Liver (tissue), 8 donors: ENCODE measurements at regions not wholly inside any gene's neighbourhood (a gene's known extent, or its start where the extent isn't known, plus 50 kb on each side); places are given as distances from the start of the nearest gene placed in this dataset.

Experiments
- DNase-seq: peaks from one replicate; pipeline ENCODE4 v3.0.0-alpha.2; 2017; ENCODE audit warnings: low spot score
- H3K27ac ChIP-seq, 2 donors: one replicate each; pipeline ENCODE4 v1.7.0; 2013; ENCODE audit warnings: inconsistent platforms in 2 of 2, low read length in 2 of 2, control low read depth in 1 of 2, low read depth in 1 of 2, mild to moderate bottlenecking in 1 of 2
- H3K27me3 ChIP-seq, 4 donors: one replicate each; pipeline versions ENCODE4 v1.6.1 to v1.7.0; 2013; ENCODE audit warnings: low read length in 3 of 4, inconsistent platforms in 1 of 4, mild to moderate bottlenecking in 1 of 4, moderate library complexity in 1 of 4; ENCODE audit not compliant: control insufficient read depth in 4 of 4, insufficient read depth in 4 of 4
- H3K36me3 ChIP-seq, 4 donors: one replicate each; pipeline versions ENCODE4 v1.6.1 to v1.7.0; 2013; ENCODE audit warnings: low read length in 3 of 4, mild to moderate bottlenecking in 3 of 4, low read depth in 1 of 4, moderate library complexity in 1 of 4; ENCODE audit not compliant: control insufficient read depth in 4 of 4, insufficient read depth in 3 of 4
- H3K4me1 ChIP-seq, 4 donors: one replicate each; pipeline versions ENCODE4 v1.6.1 to v1.7.0; 2013; ENCODE audit warnings: low read length in 3 of 4, mild to moderate bottlenecking in 3 of 4, moderate library complexity in 1 of 4; ENCODE audit not compliant: control insufficient read depth in 4 of 4, insufficient read depth in 4 of 4
- H3K4me3 ChIP-seq, 3 donors: one replicate each; pipeline versions ENCODE4 v1.6.1 to v1.7.0; 2013; ENCODE audit warnings: low read length in 3 of 3, control low read depth in 1 of 3, low read depth in 1 of 3, mild to moderate bottlenecking in 1 of 3
- H3K9ac ChIP-seq, 2 donors: one replicate each; pipeline ENCODE4 v1.7.0; 2013; ENCODE audit warnings: low read length in 2 of 2, mild to moderate bottlenecking in 2 of 2, moderate library complexity in 2 of 2, control low read depth in 1 of 2, low read depth in 1 of 2
- H3K9me3 ChIP-seq, 4 donors: one replicate each; pipeline versions ENCODE4 v1.6.1 to v1.7.0; 2013; ENCODE audit warnings: low read length in 3 of 4; ENCODE audit not compliant: control insufficient read depth in 4 of 4
- EGR1 ChIP-seq, 2 donors: IDR thresholded peaks; 2 replicates each; pipeline ENCODE4 v1.6.1; 2016 to 2018; ENCODE audit warnings: antibody characterized with exemption in 2 of 2, low read depth in 2 of 2
- FOXA1 ChIP-seq: IDR thresholded peaks from 2 replicates; pipeline ENCODE4 v1.6.1; 2016; ENCODE audit warnings: antibody characterized with exemption
- FOXA2 ChIP-seq: IDR thresholded peaks from 2 replicates; pipeline ENCODE4 v1.6.1; 2016; ENCODE audit warnings: antibody characterized with exemption
- GABPA ChIP-seq, 2 donors: IDR thresholded peaks in 1 of 2; conservative IDR thresholded peaks in 1 of 2; 2 replicates each; pipeline ENCODE4 v1.6.1; 2016; ENCODE audit warnings: antibody characterized with exemption in 2 of 2, mild to moderate bottlenecking in 1 of 2, moderate library complexity in 1 of 2
- HNF4A ChIP-seq, 2 donors: conservative IDR thresholded peaks; 2 replicates each; pipeline ENCODE4 v1.6.1; 2016; ENCODE audit warnings: antibody characterized with exemption in 2 of 2, mild to moderate bottlenecking in 2 of 2
- HNF4G ChIP-seq: IDR thresholded peaks from 2 replicates; pipeline ENCODE4 v1.6.1; 2016; ENCODE audit warnings: antibody characterized with exemption
- JUND ChIP-seq, 2 donors: IDR thresholded peaks; 2 replicates each; pipeline ENCODE4 v1.6.1; 2016; ENCODE audit warnings: antibody characterized with exemption in 2 of 2
- NR2F2 ChIP-seq: IDR thresholded peaks from 2 replicates; pipeline ENCODE4 v1.6.1; 2016; ENCODE audit warnings: antibody characterized with exemption
- RAD21 ChIP-seq, 2 donors: IDR thresholded peaks; 2 replicates each; pipeline ENCODE4 v1.6.1; 2016; ENCODE audit warnings: antibody characterized with exemption in 2 of 2, mild to moderate bottlenecking in 2 of 2
- RXRA ChIP-seq, 2 donors: IDR thresholded peaks; 2 replicates each; pipeline ENCODE4 v1.6.1; 2017 to 2018; ENCODE audit warnings: antibody characterized with exemption in 2 of 2, mild to moderate bottlenecking in 1 of 2
- SP1 ChIP-seq: IDR thresholded peaks from 2 replicates; pipeline ENCODE4 v1.6.1; 2018; ENCODE audit warnings: antibody characterized with exemption, mild to moderate bottlenecking
- TAF1 ChIP-seq: conservative IDR thresholded peaks from 2 replicates; pipeline ENCODE4 v1.6.1; 2016; ENCODE audit warnings: antibody characterized with exemption, mild to moderate bottlenecking
- YY1 ChIP-seq: IDR thresholded peaks from 2 replicates; pipeline ENCODE4 v1.6.1; 2016; ENCODE audit warnings: antibody characterized with exemption, mild to moderate bottlenecking
- WGBS: extraction: QIAGEN DNeasy Blood & Tissue Kit; methylation state at CpG from one replicate; pipeline ENCODE4 v1.1.7; 2013; 5-methylcytosine and 5-hydroxymethylcytosine counted together
- TF ChIP-seq, protein P1 (sequence below): IDR thresholded peaks from 2 replicates; pipeline ENCODE4 v1.6.1; 2016; ENCODE audit warnings: antibody characterized with exemption
- TF ChIP-seq, protein P2 (sequence below): IDR thresholded peaks from 2 replicates; pipeline ENCODE4 v1.6.1; 2016; ENCODE audit warnings: antibody characterized with exemption
- TF ChIP-seq, protein P3 (sequence below): fragments of 150-350 bp; IDR thresholded peaks from 2 replicates; pipeline ENCODE4 v1.5.1; 2017; ENCODE audit warnings: improper control_type of control experiment, low read depth, low read length; ENCODE audit not compliant: missing input control
- TF ChIP-seq, protein P4 (sequence below): IDR thresholded peaks from 2 replicates; pipeline ENCODE4 v1.6.1; 2016; ENCODE audit warnings: antibody characterized with exemption
- TF ChIP-seq, protein P5 (sequence below): IDR thresholded peaks from 2 replicates; pipeline ENCODE4 v1.6.1; 2016; ENCODE audit warnings: antibody characterized with exemption, mild to moderate bottlenecking
- donor health status: healthy.
- donor health status: healthy.
- donor health status: healthy.
- donor health status: healthy.
- donor health status: healthy.

DNA sequence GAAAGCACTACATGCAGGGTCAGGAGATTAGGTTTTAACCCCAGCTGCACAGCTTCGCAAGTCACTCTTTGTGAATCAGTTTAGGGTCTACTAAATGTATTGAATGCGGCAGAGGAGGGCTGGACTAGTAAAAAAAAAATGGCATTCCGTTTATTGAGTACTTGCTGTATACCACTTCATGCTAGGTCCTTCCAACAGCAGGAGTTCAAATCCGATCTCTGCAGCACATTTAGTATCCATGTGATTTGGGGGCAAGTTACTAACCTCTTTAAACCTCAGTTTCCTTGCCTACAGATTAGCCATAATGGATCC lies 204.4 kb downstream of the SNCAIP start:
- peaks cover 0 to 3% (median 0%) of the 10 kb centered on the region in 4 donors for H3K4me1 ChIP-seq
- 53% methylated on average over 4 of the region's 4 CpGs for WGBS
- no peaks in the 10 kb centered on the region for H3K9me3 ChIP-seq
- H3K27ac ChIP-seq, result no peak overlapping the region
- H3K9ac ChIP-seq, result no peak overlapping the region
- TF ChIP-seq JUND (IDR thresholded peaks at IDR 0.05) (no peak), RAD21 (IDR thresholded peaks at IDR 0.05) (no peak), GABPA (IDR thresholded peaks at IDR 0.05 in 1 of 2, conservative IDR thresholded peaks at IDR 0.05 in 1 of 2) (no peak), EGR1 (IDR thresholded peaks at IDR 0.05; ENCODE audit: low read depth in 2 of 2) (no peak), TAF1 (no peak), HNF4G (no peak), FOXA2 (no peak), FOXA1 (no peak), YY1 (no peak), SP1 (no peak), NR2F2 (no peak), RXRA (IDR thresholded peaks at IDR 0.05) (no peak), HNF4A (conservative IDR thresholded peaks at IDR 0.05) (no peak)
- TF ChIP-seq, protein P1, sequence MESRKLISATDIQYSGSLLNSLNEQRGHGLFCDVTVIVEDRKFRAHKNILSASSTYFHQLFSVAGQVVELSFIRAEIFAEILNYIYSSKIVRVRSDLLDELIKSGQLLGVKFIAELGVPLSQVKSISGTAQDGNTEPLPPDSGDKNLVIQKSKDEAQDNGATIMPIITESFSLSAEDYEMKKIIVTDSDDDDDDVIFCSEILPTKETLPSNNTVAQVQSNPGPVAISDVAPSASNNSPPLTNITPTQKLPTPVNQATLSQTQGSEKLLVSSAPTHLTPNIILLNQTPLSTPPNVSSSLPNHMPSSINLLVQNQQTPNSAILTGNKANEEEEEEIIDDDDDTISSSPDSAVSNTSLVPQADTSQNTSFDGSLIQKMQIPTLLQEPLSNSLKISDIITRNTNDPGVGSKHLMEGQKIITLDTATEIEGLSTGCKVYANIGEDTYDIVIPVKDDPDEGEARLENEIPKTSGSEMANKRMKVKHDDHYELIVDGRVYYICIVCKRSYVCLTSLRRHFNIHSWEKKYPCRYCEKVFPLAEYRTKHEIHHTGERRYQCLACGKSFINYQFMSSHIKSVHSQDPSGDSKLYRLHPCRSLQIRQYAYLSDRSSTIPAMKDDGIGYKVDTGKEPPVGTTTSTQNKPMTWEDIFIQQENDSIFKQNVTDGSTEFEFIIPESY, result no peak
- TF ChIP-seq, protein P2, sequence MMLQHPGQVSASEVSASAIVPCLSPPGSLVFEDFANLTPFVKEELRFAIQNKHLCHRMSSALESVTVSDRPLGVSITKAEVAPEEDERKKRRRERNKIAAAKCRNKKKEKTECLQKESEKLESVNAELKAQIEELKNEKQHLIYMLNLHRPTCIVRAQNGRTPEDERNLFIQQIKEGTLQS, result no peak
- TF ChIP-seq, protein P3, sequence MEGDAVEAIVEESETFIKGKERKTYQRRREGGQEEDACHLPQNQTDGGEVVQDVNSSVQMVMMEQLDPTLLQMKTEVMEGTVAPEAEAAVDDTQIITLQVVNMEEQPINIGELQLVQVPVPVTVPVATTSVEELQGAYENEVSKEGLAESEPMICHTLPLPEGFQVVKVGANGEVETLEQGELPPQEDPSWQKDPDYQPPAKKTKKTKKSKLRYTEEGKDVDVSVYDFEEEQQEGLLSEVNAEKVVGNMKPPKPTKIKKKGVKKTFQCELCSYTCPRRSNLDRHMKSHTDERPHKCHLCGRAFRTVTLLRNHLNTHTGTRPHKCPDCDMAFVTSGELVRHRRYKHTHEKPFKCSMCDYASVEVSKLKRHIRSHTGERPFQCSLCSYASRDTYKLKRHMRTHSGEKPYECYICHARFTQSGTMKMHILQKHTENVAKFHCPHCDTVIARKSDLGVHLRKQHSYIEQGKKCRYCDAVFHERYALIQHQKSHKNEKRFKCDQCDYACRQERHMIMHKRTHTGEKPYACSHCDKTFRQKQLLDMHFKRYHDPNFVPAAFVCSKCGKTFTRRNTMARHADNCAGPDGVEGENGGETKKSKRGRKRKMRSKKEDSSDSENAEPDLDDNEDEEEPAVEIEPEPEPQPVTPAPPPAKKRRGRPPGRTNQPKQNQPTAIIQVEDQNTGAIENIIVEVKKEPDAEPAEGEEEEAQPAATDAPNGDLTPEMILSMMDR, result no peak
- TF ChIP-seq, protein P4, sequence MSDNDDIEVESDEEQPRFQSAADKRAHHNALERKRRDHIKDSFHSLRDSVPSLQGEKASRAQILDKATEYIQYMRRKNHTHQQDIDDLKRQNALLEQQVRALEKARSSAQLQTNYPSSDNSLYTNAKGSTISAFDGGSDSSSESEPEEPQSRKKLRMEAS, result no peak
- TF ChIP-seq, protein P5, sequence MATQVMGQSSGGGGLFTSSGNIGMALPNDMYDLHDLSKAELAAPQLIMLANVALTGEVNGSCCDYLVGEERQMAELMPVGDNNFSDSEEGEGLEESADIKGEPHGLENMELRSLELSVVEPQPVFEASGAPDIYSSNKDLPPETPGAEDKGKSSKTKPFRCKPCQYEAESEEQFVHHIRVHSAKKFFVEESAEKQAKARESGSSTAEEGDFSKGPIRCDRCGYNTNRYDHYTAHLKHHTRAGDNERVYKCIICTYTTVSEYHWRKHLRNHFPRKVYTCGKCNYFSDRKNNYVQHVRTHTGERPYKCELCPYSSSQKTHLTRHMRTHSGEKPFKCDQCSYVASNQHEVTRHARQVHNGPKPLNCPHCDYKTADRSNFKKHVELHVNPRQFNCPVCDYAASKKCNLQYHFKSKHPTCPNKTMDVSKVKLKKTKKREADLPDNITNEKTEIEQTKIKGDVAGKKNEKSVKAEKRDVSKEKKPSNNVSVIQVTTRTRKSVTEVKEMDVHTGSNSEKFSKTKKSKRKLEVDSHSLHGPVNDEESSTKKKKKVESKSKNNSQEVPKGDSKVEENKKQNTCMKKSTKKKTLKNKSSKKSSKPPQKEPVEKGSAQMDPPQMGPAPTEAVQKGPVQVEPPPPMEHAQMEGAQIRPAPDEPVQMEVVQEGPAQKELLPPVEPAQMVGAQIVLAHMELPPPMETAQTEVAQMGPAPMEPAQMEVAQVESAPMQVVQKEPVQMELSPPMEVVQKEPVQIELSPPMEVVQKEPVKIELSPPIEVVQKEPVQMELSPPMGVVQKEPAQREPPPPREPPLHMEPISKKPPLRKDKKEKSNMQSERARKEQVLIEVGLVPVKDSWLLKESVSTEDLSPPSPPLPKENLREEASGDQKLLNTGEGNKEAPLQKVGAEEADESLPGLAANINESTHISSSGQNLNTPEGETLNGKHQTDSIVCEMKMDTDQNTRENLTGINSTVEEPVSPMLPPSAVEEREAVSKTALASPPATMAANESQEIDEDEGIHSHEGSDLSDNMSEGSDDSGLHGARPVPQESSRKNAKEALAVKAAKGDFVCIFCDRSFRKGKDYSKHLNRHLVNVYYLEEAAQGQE, result no peak
- H3K27me3 ChIP-seq, result no peaks in the 10 kb centered on the region
- no peak overlapping the region for H3K4me3 ChIP-seq
- no peak for DNase-seq
- no peaks in the 10 kb centered on the region for H3K36me3 ChIP-seq

DNA sequence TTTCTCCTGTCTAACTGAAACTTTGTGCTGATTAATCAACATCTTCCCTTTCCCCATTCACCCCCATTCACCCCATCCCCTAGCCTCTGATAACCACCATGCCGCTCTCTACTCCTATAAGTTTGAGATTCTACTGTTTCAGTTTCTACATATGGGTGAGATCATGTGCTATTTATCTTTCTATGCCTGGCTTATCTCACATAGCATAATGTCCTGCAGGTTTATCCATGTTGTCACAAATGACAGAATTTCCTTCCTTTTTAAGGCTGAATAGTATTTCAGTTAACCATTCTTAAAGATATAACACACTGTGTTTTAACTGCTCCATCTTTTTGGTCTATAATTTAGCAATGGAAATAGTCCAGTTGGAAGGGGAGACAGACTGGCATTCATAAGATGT lies 205.1 kb downstream of the SNCAIP start:
- no peaks in the 10 kb centered on the region for H3K36me3 ChIP-seq
- H3K27me3 ChIP-seq, result no peaks in the 10 kb centered on the region
- no peak for DNase-seq
- no peak for TF ChIP-seq JUND (IDR thresholded peaks at IDR 0.05)
- no peak for TF ChIP-seq HNF4A (conservative IDR thresholded peaks at IDR 0.05)
- H3K9me3 ChIP-seq, result no peaks in the 10 kb centered on the region
- H3K9ac ChIP-seq, result no peak overlapping the region
- 95% methylated on average over 1 of the region's 1 CpG for WGBS
- no peak overlapping the region for H3K27ac ChIP-seq
- no peak overlapping the region for H3K4me3 ChIP-seq
- H3K4me1 ChIP-seq, result peaks cover 0 to 3% (median 0%) of the 10 kb centered on the region in 4 donors
